Keratinocyte (primary cell): ENCODE measurements at regions not wholly inside any gene's neighbourhood (a gene's known extent, or its start where the extent isn't known, plus 50 kb on each side); places are given as distances from the start of the nearest gene placed in this dataset.

Source experiments
- EZH2 ChIP-seq: IDR thresholded peaks from one replicate; pipeline ENCODE4 v1.6.1; 2012; ENCODE audit warnings: inconsistent platforms, mild to moderate bottlenecking, low read length, moderate library complexity
- TF ChIP-seq, protein P1 (sequence below), 3 experiments: IDR thresholded peaks in 1 of 3; conservative IDR thresholded peaks in 1 of 3; optimal IDR thresholded peaks in 1 of 3; 2 replicates in 2 of 3; 3 replicates in 1 of 3; pipeline versions ENCODE3 to v1.5.1; 2011; ENCODE audit warnings: low read length in 3 of 3, mild to moderate bottlenecking in 3 of 3, moderate library complexity in 2 of 3, control low read depth in 1 of 3, inconsistent platforms in 1 of 3; ENCODE audit not compliant: insufficient read depth in 2 of 3; ENCODE audit errors: extremely low read depth in 1 of 3

DNA sequence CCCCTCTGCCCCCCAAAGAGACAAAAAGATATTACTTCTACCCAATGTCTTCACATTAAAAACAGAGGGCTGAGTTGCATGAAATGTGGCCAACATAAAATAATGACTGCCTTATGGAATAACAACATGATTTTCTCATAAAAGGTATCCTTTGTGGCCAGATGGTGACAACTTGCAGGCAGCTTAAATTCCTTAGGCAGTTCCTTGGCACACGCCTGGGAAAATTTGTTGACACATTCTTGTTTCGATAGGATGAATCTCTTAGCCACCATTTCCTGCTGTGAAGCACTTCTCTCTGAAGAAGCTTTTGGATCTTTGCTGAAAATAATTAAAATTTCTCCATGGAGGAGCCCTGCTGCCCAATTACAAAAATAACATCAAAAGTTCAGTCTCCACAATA is 109.0 kb upstream of the COL21A1 start:
- TF ChIP-seq, protein P1, sequence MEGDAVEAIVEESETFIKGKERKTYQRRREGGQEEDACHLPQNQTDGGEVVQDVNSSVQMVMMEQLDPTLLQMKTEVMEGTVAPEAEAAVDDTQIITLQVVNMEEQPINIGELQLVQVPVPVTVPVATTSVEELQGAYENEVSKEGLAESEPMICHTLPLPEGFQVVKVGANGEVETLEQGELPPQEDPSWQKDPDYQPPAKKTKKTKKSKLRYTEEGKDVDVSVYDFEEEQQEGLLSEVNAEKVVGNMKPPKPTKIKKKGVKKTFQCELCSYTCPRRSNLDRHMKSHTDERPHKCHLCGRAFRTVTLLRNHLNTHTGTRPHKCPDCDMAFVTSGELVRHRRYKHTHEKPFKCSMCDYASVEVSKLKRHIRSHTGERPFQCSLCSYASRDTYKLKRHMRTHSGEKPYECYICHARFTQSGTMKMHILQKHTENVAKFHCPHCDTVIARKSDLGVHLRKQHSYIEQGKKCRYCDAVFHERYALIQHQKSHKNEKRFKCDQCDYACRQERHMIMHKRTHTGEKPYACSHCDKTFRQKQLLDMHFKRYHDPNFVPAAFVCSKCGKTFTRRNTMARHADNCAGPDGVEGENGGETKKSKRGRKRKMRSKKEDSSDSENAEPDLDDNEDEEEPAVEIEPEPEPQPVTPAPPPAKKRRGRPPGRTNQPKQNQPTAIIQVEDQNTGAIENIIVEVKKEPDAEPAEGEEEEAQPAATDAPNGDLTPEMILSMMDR (optimal IDR thresholded peaks at IDR 0.05 in 1 of 3, IDR thresholded peaks at IDR 0.05 in 1 of 3, conservative IDR thresholded peaks at IDR 0.05 in 1 of 3; ENCODE audit: extremely low read depth in 1 of 3, insufficient read depth in 2 of 3, low read length in 3 of 3) = no peak
- TF ChIP-seq EZH2 = no peak
